K562 (cell line): ENCODE measurements at regions not wholly inside any gene's neighbourhood (a gene's known extent, or its start where the extent isn't known, plus 50 kb on each side); places are given as distances from the start of the nearest gene placed in this dataset.

Source experiments
- ATAC-seq: fragments of 200-7000 bp; cut with Tn5 transposase; 3 replicates; pipeline ENCODE4 v1.9.1; 2020; ENCODE audit warnings: moderate library complexity
- BruUV-seq: library from RNA; stranded (reverse); fragments of 400-500 nt; replicated peaks from 2 replicates; lab custom pipeline; 2021; lab: Mats Ljungman, UMichigan
- CTCF ChIA-PET: fragments of 300-600 bp; formaldehyde crosslinking; extraction: SDS; loops from one replicate; lab custom pipeline; 2021; ENCODE audit warnings: low intra/inter-chr PET ratio; lab: Yijun Ruan, JAX
- POLR2A ChIA-PET: fragments of 300-600, 350-650 bp; sonication (Branson Sonifier 250); formaldehyde crosslinking; extraction: SDS; loops from one replicate; lab custom pipeline; 2021; ENCODE audit warnings: antibody characterized with exemption, inconsistent platforms; lab: Yijun Ruan, JAX
- DNase-seq, 4 experiments: peaks; one replicate each; pipeline versions ENCODE4 v3.0.0 to v3.0.0-alpha.2; 2011 to 2018; ENCODE audit warnings: low spot score in 3 of 4, mixed read lengths in 3 of 4; ENCODE audit errors: extremely low read depth in 1 of 4
- FAIRE-seq: peaks from 2 replicates; lab custom pipeline; 2011; peaks lifted over from hg19 to GRCh38; lab: Jason Lieb, UNC
- H2AFZ ChIP-seq: 2 replicates; pipeline ENCODE4 v1.6.0; 2011; ENCODE audit warnings: low read depth, low read length, control low read depth, inconsistent platforms
- H3K27ac ChIP-seq: fragments of 200-600 bp; 3 replicates; pipeline ENCODE4 v1.8.0; 2011; ENCODE audit warnings: low read depth, mild to moderate bottlenecking, control low read depth, inconsistent platforms, low read length, moderate library complexity, mixed read lengths; ENCODE audit errors: extremely low read depth
- H3K27me3 ChIP-seq, 2 experiments: fragments of 300-600 bp in 1 of 2; 2 replicates in 1 of 2; 3 replicates in 1 of 2; pipeline versions ENCODE4 v1.6.0 to v1.8.0; 2011; ENCODE audit warnings: inconsistent platforms in 2 of 2, low read length in 2 of 2, mild to moderate bottlenecking in 1 of 2, mixed read lengths in 1 of 2, moderate library complexity in 1 of 2; ENCODE audit not compliant: control insufficient read depth in 2 of 2, insufficient read depth in 2 of 2
- H3K36me3 ChIP-seq: fragments of 300-600 bp; 3 replicates; pipeline ENCODE4 v1.8.0; 2011; ENCODE audit warnings: mild to moderate bottlenecking, low read length, inconsistent platforms; ENCODE audit not compliant: control insufficient read depth, insufficient read depth
- H3K4me1 ChIP-seq, 2 experiments: fragments of 200-600 bp in 1 of 2; replicated peaks in 1 of 2; 2 replicates in 1 of 2; 3 replicates in 1 of 2; pipeline versions ENCODE4 v1.5.1 to v1.8.0; 2011; ENCODE audit warnings: inconsistent platforms in 2 of 2, low read length in 2 of 2, mild to moderate bottlenecking in 1 of 2, mixed read lengths in 1 of 2, moderate library complexity in 1 of 2; ENCODE audit not compliant: control insufficient read depth in 2 of 2, insufficient read depth in 2 of 2
- H3K4me2 ChIP-seq: 2 replicates; pipeline ENCODE4 v1.6.1; 2011; ENCODE audit warnings: low read length, control low read depth, inconsistent platforms, mixed read lengths; ENCODE audit not compliant: insufficient read depth
- H3K4me3 ChIP-seq: fragments of 200-600 bp; sonication (generic), shearing (Covaris generic); 2 replicates; pipeline ENCODE4 v1.5.1; 2016; ENCODE audit warnings: control low read depth, inconsistent platforms
- H3K79me2 ChIP-seq: fragments of 200-600 bp; 3 replicates; pipeline ENCODE4 v1.8.0; 2011; ENCODE audit warnings: low read length, inconsistent platforms; ENCODE audit not compliant: control insufficient read depth, insufficient read depth
- H3K9ac ChIP-seq, 2 experiments: 2 replicates each; pipeline versions ENCODE4 v1.6.0 to v1.6.1; 2011; ENCODE audit warnings: low read depth in 2 of 2, low read length in 2 of 2, control low read depth in 1 of 2, inconsistent platforms in 1 of 2, mild to moderate bottlenecking in 1 of 2, mixed read lengths in 1 of 2; ENCODE audit not compliant: insufficient read depth in 1 of 2
- H3K9me1 ChIP-seq: one replicate; pipeline ENCODE4 v1.6.0; 2011; ENCODE audit warnings: inconsistent platforms, mild to moderate bottlenecking, low read length, moderate library complexity; ENCODE audit not compliant: control insufficient read depth, insufficient read depth
- H3K9me3 ChIP-seq: replicated peaks from 2 replicates; pipeline ENCODE4 v1.5.1; 2011; ENCODE audit warnings: low read depth, low read length, inconsistent platforms; ENCODE audit not compliant: control insufficient read depth, insufficient read depth
- H4K20me1 ChIP-seq: replicated peaks from 2 replicates; pipeline ENCODE4 v1.6.1; 2011; ENCODE audit warnings: low read length, inconsistent platforms, mixed read lengths; ENCODE audit not compliant: control insufficient read depth, insufficient read depth
- ETV6 ChIP-seq, 3 experiments: fragments of 150-350 bp in 1 of 3; sonication (generic) in 1 of 3; formaldehyde crosslinking in 1 of 3; IDR thresholded peaks; 2 replicates each; pipeline versions ENCODE4 v1.6.1 to v1.8.0; 2014 to 2022; ENCODE audit warnings: borderline replicate concordance in 2 of 3, low read depth in 2 of 3, antibody characterized with exemption in 1 of 3, low read length in 1 of 3, mild to moderate bottlenecking in 1 of 3, missing genetic modification reagents in 1 of 3
- HEY1 ChIP-seq: fragments of 250-450 bp; sonication (Bioruptor Pico); IDR thresholded peaks from 2 replicates; pipeline ENCODE4 v1.5.0; 2020; ENCODE audit warnings: mild to moderate bottlenecking, moderate library complexity, borderline replicate concordance
- NBN ChIP-seq: fragments of 450-650 bp; IDR thresholded peaks from 2 replicates; pipeline ENCODE4 v1.6.1; 2016; ENCODE audit warnings: low read depth, mild to moderate bottlenecking
- NR4A1 ChIP-seq, 2 experiments: fragments of 250-450 bp in 1 of 2; fragments of 450-650 bp in 1 of 2; sonication (Bioruptor Pico) in 1 of 2; IDR thresholded peaks; 2 replicates each; pipeline versions ENCODE4 v1.4.0 to v1.6.1; 2016 to 2020; ENCODE audit warnings: mild to moderate bottlenecking in 2 of 2, missing compliant biosample characterization in 1 of 2, missing genetic modification characterization in 1 of 2, moderate library complexity in 1 of 2
- RBBP5 ChIP-seq: fragments of 200-600 bp; sonication (generic); IDR thresholded peaks from 2 replicates; pipeline ENCODE4 v1.6.1; 2012; ENCODE audit warnings: borderline replicate concordance, mild to moderate bottlenecking, low read length, control low read depth, inconsistent platforms; ENCODE audit not compliant: insufficient read depth, poor library complexity, severe bottlenecking
- SUPT5H ChIP-seq: fragments of 450-650 bp; IDR thresholded peaks from 2 replicates; pipeline ENCODE4 v1.6.1; 2016
- ZC3H11A ChIP-seq: IDR thresholded peaks from 2 replicates; pipeline ENCODE4 v1.6.1; 2012; ENCODE audit warnings: low read depth, low read length, improper control_type of control experiment
- ZNF197 ChIP-seq: fragments of 200-800 bp; sonication (Bioruptor generic); IDR thresholded peaks from 2 replicates; pipeline ENCODE4 v1.6.1; 2016; ENCODE audit warnings: low read depth, missing genetic modification characterization, missing compliant biosample characterization
- ZNF23 ChIP-seq: fragments of 250-450 bp; sonication (Bioruptor Pico); IDR thresholded peaks from 2 replicates; pipeline ENCODE4 v1.4.0; 2020; ENCODE audit warnings: mild to moderate bottlenecking
- ZNF589 ChIP-seq: fragments of 200-800 bp; sonication (Bioruptor generic); IDR thresholded peaks from 2 replicates; pipeline ENCODE4 v1.6.1; 2016; ENCODE audit warnings: low read depth, missing genetic modification characterization, missing compliant biosample characterization
- WGBS: fragments of 100-300 bp; shearing (Covaris generic); methylation state at CpG from one replicate; pipeline ENCODE4 v1.1.6; 2016; ENCODE audit warnings: low coverage, mixed read lengths; ENCODE audit not compliant: insufficient coverage; ENCODE audit errors: missing lambda C conversion rate; 5-methylcytosine and 5-hydroxymethylcytosine counted together
- in situ Hi-C: fragments of 300-500 bp; cut with MboI; formaldehyde crosslinking; loops from 4 replicates; pipeline ENCODE4 v1.15.0; 2018; ENCODE audit warnings: inconsistent platforms, mixed read lengths
- intact Hi-C: fragments of 100-400 bp; cut with micrococcal nuclease; formaldehyde crosslinking; loops from 2 replicates; pipeline ENCODE4 v1.14.2; 2022
- TF ChIP-seq, protein P1 (sequence below): IDR thresholded peaks from 2 replicates; pipeline ENCODE4 v1.6.1; 2014; ENCODE audit warnings: antibody characterized with exemption
- TF ChIP-seq, protein P2 (sequence below): fragments of 450-650 bp; IDR thresholded peaks from 2 replicates; pipeline ENCODE4 v1.6.1; 2016; ENCODE audit warnings: antibody characterized with exemption

DNA sequence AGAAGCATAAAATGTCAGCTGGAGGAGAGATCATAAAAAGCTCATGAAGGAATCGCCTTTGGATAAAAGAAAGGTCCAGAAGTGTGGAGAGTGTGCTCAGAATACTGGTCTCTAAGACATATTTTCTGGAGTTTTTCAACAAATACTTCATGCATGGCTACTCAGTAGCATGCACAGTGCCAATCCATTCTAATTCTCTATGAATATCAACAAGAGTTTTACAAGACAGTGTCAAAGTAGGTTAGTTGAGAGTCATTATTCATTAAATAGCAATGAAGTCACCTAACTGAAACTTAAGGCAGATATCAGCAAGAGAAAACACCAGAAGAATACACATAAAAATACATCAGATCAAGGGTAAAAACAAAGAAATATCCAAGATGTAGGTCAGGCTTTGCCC lies 1243.2 kb upstream of the SLC10A2 start:
- Histone ChIP-seq H3K9ac (no peak overlapping the region), H4K20me1 (no peaks in the 10 kb centered on the region), H3K27me3 (no peaks in the 10 kb centered on the region), H2AFZ (no peak overlapping the region), H3K4me3 (no peak overlapping the region), H3K9me1 (no peaks in the 10 kb centered on the region), H3K4me2 (no peak overlapping the region), H3K79me2 (no peaks in the 10 kb centered on the region), H3K36me3 (no peaks in the 10 kb centered on the region), H3K4me1 (no peaks in the 10 kb centered on the region), H3K27ac (no peak overlapping the region), H3K9me3 (no peaks in the 10 kb centered on the region; the same call in 1 of the 2 replicates)
- no peak for FAIRE-seq
- in situ Hi-C loops: no loop called here
- no peak for DNase-seq
- WGBS: 0% methylated on average over 1 of the region's 1 CpG
- POLR2A ChIA-PET: no interaction called here
- no peak for ATAC-seq
- CTCF ChIA-PET: no interaction called here
- TF ChIP-seq ZNF589 (CRISPR knock-in tag) (no peak), HEY1 (no peak), RBBP5 (no peak), ETV6 (IDR thresholded peaks at IDR 0.05; ENCODE audit: borderline replicate concordance in 1 of 2, low read depth in 2 of 2, low read length in 1 of 2) (no peak), ETV6 (CRISPR knock-in tag; IDR thresholded peaks at IDR 0.05; ENCODE audit: borderline replicate concordance) (no peak), NBN (no peak), SUPT5H (no peak), ZC3H11A (no peak), ZNF197 (CRISPR knock-in tag) (no peak), NR4A1 (CRISPR knock-in tag; IDR thresholded peaks at IDR 0.05) (no peak), NR4A1 (tag; IDR thresholded peaks at IDR 0.05) (no peak), ZNF23 (CRISPR knock-in tag) (no peak)
- TF ChIP-seq, protein P1, sequence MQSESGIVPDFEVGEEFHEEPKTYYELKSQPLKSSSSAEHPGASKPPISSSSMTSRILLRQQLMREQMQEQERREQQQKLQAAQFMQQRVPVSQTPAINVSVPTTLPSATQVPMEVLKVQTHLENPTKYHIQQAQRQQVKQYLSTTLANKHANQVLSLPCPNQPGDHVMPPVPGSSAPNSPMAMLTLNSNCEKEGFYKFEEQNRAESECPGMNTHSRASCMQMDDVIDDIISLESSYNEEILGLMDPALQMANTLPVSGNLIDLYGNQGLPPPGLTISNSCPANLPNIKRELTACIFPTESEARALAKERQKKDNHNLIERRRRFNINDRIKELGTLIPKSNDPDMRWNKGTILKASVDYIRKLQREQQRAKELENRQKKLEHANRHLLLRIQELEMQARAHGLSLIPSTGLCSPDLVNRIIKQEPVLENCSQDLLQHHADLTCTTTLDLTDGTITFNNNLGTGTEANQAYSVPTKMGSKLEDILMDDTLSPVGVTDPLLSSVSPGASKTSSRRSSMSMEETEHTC: no peak
- TF ChIP-seq, protein P2, sequence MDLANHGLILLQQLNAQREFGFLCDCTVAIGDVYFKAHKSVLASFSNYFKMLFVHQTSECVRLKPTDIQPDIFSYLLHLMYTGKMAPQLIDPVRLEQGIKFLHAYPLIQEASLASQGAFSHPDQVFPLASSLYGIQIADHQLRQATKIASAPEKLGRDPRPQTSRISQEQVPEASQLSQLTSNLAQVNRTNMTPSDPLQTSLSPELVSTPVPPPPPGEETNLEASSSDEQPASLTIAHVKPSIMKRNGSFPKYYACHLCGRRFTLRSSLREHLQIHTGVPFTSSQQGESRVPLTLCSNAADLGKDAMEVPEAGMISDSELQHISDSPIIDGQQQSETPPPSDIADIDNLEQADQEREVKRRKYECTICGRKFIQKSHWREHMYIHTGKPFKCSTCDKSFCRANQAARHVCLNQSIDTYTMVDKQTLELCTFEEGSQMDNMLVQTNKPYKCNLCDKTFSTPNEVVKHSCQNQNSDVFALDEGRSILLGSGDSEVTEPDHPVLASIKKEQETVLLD: no peak
- TF ChIP-seq, all 486 proteins: peak for 0
- intact Hi-C loops: no loop called here
- BruUV-seq: no TSS peak
